ENCODE measurements at regions not wholly inside any gene's neighbourhood (a gene's known extent, or its start where the extent isn't known, plus 50 kb on each side); places are given as distances from the start of the nearest gene placed in this dataset.

- no peak for DNase-seq
Measured at GRCh38 chr2:120480903-120481445, 135.0 kb downstream of the INHBB start.

GRCh38 chr2:120481446-120482194 lies 135.7 kb downstream of the INHBB start:
- no peak for DNase-seq

GRCh38 chr2:120482334-120482733 lies 136.4 kb downstream of the INHBB start:
- DNase-seq, result no peak

GRCh38 chr2:120483355-120483754 lies 137.4 kb downstream of the INHBB start:
- DNase-seq, result no peak

- DNase-seq, result no peak
Measured at GRCh38 chr2:120485096-120485495, 139.2 kb downstream of the INHBB start.

GRCh38 chr2:120486441-120486840 lies 140.5 kb downstream of the INHBB start:
- DNase-seq, result no peak

- no peak for DNase-seq
Measured at GRCh38 chr2:120486946-120487345, 141.0 kb downstream of the INHBB start.

GRCh38 chr2:120488531-120488930 lies 142.6 kb downstream of the INHBB start:
- DNase-seq, result no peak

- no peak for DNase-seq
Measured at GRCh38 chr2:120489023-120489422, 143.1 kb downstream of the INHBB start.

GRCh38 chr2:120490091-120490798 lies 144.3 kb downstream of the INHBB start:
- no peak for DNase-seq

GRCh38 chr2:120491111-120491625 lies 145.2 kb downstream of the INHBB start:
- no peak for DNase-seq

GRCh38 chr2:120493231-120493630 lies 147.3 kb downstream of the INHBB start:
- no peak for DNase-seq

GRCh38 chr2:120494446-120494845 lies 148.5 kb downstream of the INHBB start:
- no peak for DNase-seq

GRCh38 chr2:120495586-120495985 lies 149.7 kb downstream of the INHBB start:
- no peak for DNase-seq

- no peak for DNase-seq
Measured at GRCh38 chr2:120496235-120496634, 150.3 kb downstream of the INHBB start.

- no peak for DNase-seq
Measured at GRCh38 chr2:120496759-120497158, 150.8 kb downstream of the INHBB start.

GRCh38 chr2:120497261-120497977 lies 151.5 kb downstream of the INHBB start:
- no peak for DNase-seq

- DNase-seq, result no peak
Measured at GRCh38 chr2:120498121-120498520, 152.2 kb downstream of the INHBB start.

GRCh38 chr2:120498576-120499394 lies 152.8 kb downstream of the INHBB start:
- no peak for DNase-seq

GRCh38 chr2:120499784-120500495 lies 154.0 kb downstream of the INHBB start:
- DNase-seq, result no peak

- DNase-seq, result no peak
Measured at GRCh38 chr2:120501591-120501990, 155.7 kb downstream of the INHBB start.

- DNase-seq, result no peak
Measured at GRCh38 chr2:120502357-120502756, 156.4 kb downstream of the INHBB start.
